WTC11 (cell line): ENCODE measurements at regions not wholly inside any gene's neighbourhood (a gene's known extent, or its start where the extent isn't known, plus 50 kb on each side); places are given as distances from the start of the nearest gene placed in this dataset.

Experiments
- ATAC-seq: fragments of 200-7000 bp; cut with Tn5 transposase; 2 replicates; pipeline ENCODE4 v1.10.0; 2021; ENCODE audit warnings: mild to moderate bottlenecking, moderate library complexity
- CTCF ChIA-PET: fragments of 300-600 bp; sonication (Branson Sonifier 250); formaldehyde crosslinking; loops from one replicate; lab custom pipeline; 2021; ENCODE audit warnings: antibody characterized with exemption; lab: Charles Lee
- POLR2A ChIA-PET: fragments of 350-600 bp; sonication (Branson Sonifier 250); formaldehyde crosslinking; loops from one replicate; lab custom pipeline; 2021; ENCODE audit warnings: antibody characterized with exemption; lab: Charles Lee
- DNase-seq: peaks from one replicate; pipeline ENCODE4 v3.0.0; 2021; ENCODE audit warnings: low spot score
- H3K27ac Mint-ChIP-seq: 2 replicates; pipeline ENCODE4 v1.8.0; 2021; ENCODE audit warnings: mixed read lengths
- H3K27me3 Mint-ChIP-seq: 2 replicates; pipeline ENCODE4 v1.8.0; 2021; ENCODE audit warnings: low read depth, mild to moderate bottlenecking, moderate library complexity, mixed read lengths
- H3K36me3 Mint-ChIP-seq: 2 replicates; pipeline ENCODE4 v1.8.0; 2021; ENCODE audit warnings: mixed read lengths
- H3K4me1 Mint-ChIP-seq: 2 replicates; pipeline ENCODE4 v1.8.0; 2022; ENCODE audit warnings: mixed read lengths
- H3K4me3 Mint-ChIP-seq: 2 replicates; pipeline ENCODE4 v1.8.0; 2021; ENCODE audit warnings: mild to moderate bottlenecking, moderate library complexity, mixed read lengths
- H3K9me3 Mint-ChIP-seq: 2 replicates; pipeline ENCODE4 v1.8.0; 2021; ENCODE audit warnings: mixed read lengths
- EMX1 ChIP-seq: fragments of 250-450 bp; sonication (Bioruptor Pico); IDR thresholded peaks from 2 replicates; pipeline ENCODE4 v1.8.0; 2021; ENCODE audit warnings: mild to moderate bottlenecking
- GABPB1 ChIP-seq: sonication (generic); formaldehyde crosslinking; IDR thresholded peaks from 2 replicates; pipeline ENCODE4 v1.8.1; 2023; ENCODE audit warnings: mild to moderate bottlenecking, missing genetic modification reagents
- GRHL2 ChIP-seq: fragments of 250-450 bp; sonication (Bioruptor Pico); IDR thresholded peaks from 2 replicates; pipeline ENCODE4 v1.8.0; 2022; ENCODE audit warnings: mild to moderate bottlenecking, moderate library complexity; ENCODE audit not compliant: insufficient replicate concordance, severe bottlenecking
- KAT7 ChIP-seq: sonication (generic); formaldehyde crosslinking; IDR thresholded peaks from 2 replicates; pipeline ENCODE4 v1.8.1; 2023; ENCODE audit warnings: missing genetic modification reagents, mild to moderate bottlenecking, borderline replicate concordance
- NFATC4 ChIP-seq: fragments of 250-450 bp; sonication (Bioruptor Pico); IDR thresholded peaks from 2 replicates; pipeline ENCODE4 v1.9.0; 2021; ENCODE audit warnings: mild to moderate bottlenecking
- RELA ChIP-seq: sonication (generic); formaldehyde crosslinking; IDR thresholded peaks from 2 replicates; pipeline ENCODE4 v1.8.1; 2022; ENCODE audit warnings: missing genetic modification reagents, mild to moderate bottlenecking, borderline replicate concordance
- SMAD4 ChIP-seq: sonication (generic); formaldehyde crosslinking; IDR thresholded peaks from 2 replicates; pipeline ENCODE4 v1.8.0; 2022; ENCODE audit warnings: mild to moderate bottlenecking, missing genetic modification reagents
- SOX15 ChIP-seq: fragments of 250-450 bp; sonication (Bioruptor Pico); IDR thresholded peaks from 2 replicates; pipeline ENCODE4 v1.9.0; 2021; ENCODE audit warnings: mild to moderate bottlenecking
- SP1 ChIP-seq: sonication (generic); formaldehyde crosslinking; conservative IDR thresholded peaks from 2 replicates; pipeline ENCODE4 v1.8.1; 2022; ENCODE audit warnings: missing genetic modification reagents
- TEAD1 ChIP-seq: sonication (generic); formaldehyde crosslinking; IDR thresholded peaks from 2 replicates; pipeline ENCODE4 v1.8.0; 2022; ENCODE audit warnings: mild to moderate bottlenecking, missing genetic modification reagents
- ZNF121 ChIP-seq: sonication (generic); formaldehyde crosslinking; IDR thresholded peaks from 2 replicates; pipeline ENCODE4 v1.8.0; 2023; ENCODE audit warnings: missing genetic modification reagents
- ZNF219 ChIP-seq: sonication (generic); formaldehyde crosslinking; IDR thresholded peaks from 2 replicates; pipeline ENCODE4 v1.8.0; 2023; ENCODE audit warnings: missing genetic modification reagents, mild to moderate bottlenecking, borderline replicate concordance
- ZNF671 ChIP-seq: fragments of 250-450 bp; sonication (Bioruptor Pico); IDR thresholded peaks from 2 replicates; pipeline ENCODE4 v1.8.0; 2021; ENCODE audit warnings: mild to moderate bottlenecking
- TF ChIP-seq, protein P1 (sequence below): sonication (generic); formaldehyde crosslinking; IDR thresholded peaks from 2 replicates; pipeline ENCODE4 v1.8.1; 2023; ENCODE audit warnings: mild to moderate bottlenecking, missing genetic modification reagents, moderate library complexity
- TF ChIP-seq, protein P2 (sequence below): sonication (generic); formaldehyde crosslinking; IDR thresholded peaks from 2 replicates; pipeline ENCODE4 v1.8.1; 2023; ENCODE audit warnings: mild to moderate bottlenecking, missing genetic modification reagents
- TF ChIP-seq, protein P3 (sequence below): sonication (generic); formaldehyde crosslinking; IDR thresholded peaks from 2 replicates; pipeline ENCODE4 v1.8.1; 2023; ENCODE audit warnings: mild to moderate bottlenecking, missing genetic modification reagents, moderate library complexity
- TF ChIP-seq, protein P4 (sequence below): sonication (generic); formaldehyde crosslinking; IDR thresholded peaks from 2 replicates; pipeline ENCODE4 v1.8.0; 2022; ENCODE audit warnings: mild to moderate bottlenecking, missing genetic modification reagents
- TF ChIP-seq, protein P5 (sequence below): sonication (generic); formaldehyde crosslinking; conservative IDR thresholded peaks from 2 replicates; pipeline ENCODE4 v1.8.1; 2023; ENCODE audit warnings: mild to moderate bottlenecking, low read depth, missing genetic modification reagents, moderate library complexity
- TF ChIP-seq, protein P6 (sequence below): sonication (generic); formaldehyde crosslinking; IDR thresholded peaks from 2 replicates; pipeline ENCODE4 v1.8.0; 2022; ENCODE audit warnings: mild to moderate bottlenecking, missing genetic modification reagents
- TF ChIP-seq, protein P7 (sequence below): sonication (generic); formaldehyde crosslinking; IDR thresholded peaks from 2 replicates; pipeline ENCODE4 v1.8.1; 2022; ENCODE audit warnings: mild to moderate bottlenecking, missing genetic modification reagents, moderate library complexity, borderline replicate concordance

DNA sequence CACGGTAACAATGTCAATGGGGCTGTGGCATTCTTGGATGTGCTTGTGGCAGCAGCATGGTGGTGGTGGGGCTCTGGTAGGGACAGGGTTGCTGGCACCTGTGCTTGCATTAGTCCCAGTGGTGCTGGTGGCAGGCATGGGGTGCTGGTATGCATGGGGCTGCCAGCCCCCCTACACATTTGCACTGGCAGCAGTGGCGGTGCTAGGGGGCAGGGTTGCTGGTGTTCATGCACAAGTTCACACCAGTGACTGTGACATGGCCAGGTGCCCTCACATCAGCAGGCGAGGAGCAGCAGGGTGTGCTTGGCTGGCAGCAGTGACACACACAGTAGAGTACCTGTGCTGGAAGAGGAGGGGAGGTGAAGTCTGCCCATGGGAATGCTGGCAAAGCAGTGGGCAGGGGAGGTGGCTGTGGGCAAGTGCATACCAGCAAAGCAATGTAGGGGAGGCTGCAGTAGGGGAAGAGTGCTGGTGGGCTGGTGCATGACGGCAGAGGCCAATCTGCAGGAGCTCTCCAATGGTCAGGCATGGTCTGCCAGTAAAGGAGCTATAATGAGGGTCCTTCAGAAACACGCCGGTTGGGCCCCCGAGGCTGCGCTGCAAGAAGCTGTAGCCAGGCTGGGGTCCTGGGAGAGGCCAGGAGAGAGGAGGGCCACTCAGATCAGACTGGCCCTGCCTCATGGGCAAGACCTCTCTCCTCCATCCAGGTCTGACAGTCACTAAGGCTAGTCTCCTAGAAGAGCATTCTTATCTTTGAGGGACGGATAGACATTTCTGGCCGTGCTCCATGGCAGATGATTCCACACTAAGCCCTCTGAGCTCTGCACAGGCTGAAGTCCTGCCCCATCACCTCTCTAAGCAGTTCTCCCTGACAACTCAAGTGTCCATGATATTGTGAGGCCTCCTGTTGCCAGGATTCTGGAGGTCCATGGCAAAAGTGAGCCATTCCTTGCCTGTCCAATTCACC lies 406.4 kb downstream of the SEMA3D start (continued):
- TF ChIP-seq, protein P1, sequence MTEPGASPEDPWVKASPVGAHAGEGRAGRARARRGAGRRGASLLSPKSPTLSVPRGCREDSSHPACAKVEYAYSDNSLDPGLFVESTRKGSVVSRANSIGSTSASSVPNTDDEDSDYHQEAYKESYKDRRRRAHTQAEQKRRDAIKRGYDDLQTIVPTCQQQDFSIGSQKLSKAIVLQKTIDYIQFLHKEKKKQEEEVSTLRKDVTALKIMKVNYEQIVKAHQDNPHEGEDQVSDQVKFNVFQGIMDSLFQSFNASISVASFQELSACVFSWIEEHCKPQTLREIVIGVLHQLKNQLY (CRISPR knock-in tag), result no peak

DNA sequence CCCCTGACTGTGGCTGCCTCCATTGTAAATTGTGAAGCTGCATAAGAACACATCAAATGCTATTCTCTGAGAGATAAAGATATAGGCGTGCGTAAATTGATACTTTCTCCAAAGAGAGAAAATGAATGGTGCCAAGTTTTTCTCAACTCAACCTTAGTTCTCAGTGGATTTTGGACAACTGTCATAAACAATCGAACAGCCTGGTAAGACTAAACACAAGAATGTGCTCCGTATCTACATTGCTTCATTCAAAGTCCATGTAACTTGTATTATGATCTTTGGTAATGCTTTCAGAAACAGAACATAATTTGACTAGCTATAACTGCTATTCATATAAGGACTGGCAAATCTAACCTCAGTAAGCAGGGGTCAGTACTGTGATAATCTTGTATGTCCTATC lies 429.1 kb downstream of the SEMA3D start:
- ChIA-PET CTCF (no interaction called here), POLR2A (no interaction called here)
- Mint-ChIP-seq H3K4me3 (no peak overlapping the region), H3K27me3 (no peaks in the 10 kb centered on the region), H3K27ac (no peak overlapping the region), H3K9me3 (peaks cover 8% of the 10 kb centered on the region), H3K4me1 (peaks cover 5% of the 10 kb centered on the region), H3K36me3 (no peaks in the 10 kb centered on the region)
- TF ChIP-seq, protein P2, sequence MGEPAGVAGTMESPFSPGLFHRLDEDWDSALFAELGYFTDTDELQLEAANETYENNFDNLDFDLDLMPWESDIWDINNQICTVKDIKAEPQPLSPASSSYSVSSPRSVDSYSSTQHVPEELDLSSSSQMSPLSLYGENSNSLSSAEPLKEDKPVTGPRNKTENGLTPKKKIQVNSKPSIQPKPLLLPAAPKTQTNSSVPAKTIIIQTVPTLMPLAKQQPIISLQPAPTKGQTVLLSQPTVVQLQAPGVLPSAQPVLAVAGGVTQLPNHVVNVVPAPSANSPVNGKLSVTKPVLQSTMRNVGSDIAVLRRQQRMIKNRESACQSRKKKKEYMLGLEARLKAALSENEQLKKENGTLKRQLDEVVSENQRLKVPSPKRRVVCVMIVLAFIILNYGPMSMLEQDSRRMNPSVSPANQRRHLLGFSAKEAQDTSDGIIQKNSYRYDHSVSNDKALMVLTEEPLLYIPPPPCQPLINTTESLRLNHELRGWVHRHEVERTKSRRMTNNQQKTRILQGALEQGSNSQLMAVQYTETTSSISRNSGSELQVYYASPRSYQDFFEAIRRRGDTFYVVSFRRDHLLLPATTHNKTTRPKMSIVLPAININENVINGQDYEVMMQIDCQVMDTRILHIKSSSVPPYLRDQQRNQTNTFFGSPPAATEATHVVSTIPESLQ (CRISPR knock-in tag), result no peak
- no peak for TF ChIP-seq SOX15
- no peak for TF ChIP-seq KAT7 (CRISPR knock-in tag)
- no peak for TF ChIP-seq GRHL2 (CRISPR knock-in tag)
- no peak for TF ChIP-seq ZNF671 (CRISPR knock-in tag)
- TF ChIP-seq GABPB1, result no peak
- TF ChIP-seq, protein P3, sequence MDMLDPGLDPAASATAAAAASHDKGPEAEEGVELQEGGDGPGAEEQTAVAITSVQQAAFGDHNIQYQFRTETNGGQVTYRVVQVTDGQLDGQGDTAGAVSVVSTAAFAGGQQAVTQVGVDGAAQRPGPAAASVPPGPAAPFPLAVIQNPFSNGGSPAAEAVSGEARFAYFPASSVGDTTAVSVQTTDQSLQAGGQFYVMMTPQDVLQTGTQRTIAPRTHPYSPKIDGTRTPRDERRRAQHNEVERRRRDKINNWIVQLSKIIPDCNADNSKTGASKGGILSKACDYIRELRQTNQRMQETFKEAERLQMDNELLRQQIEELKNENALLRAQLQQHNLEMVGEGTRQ (CRISPR knock-in tag), result no peak
- TF ChIP-seq RELA (CRISPR knock-in tag), result no peak
- TF ChIP-seq TEAD1, result no peak
- TF ChIP-seq ZNF219, result no peak
- TF ChIP-seq, protein P4, sequence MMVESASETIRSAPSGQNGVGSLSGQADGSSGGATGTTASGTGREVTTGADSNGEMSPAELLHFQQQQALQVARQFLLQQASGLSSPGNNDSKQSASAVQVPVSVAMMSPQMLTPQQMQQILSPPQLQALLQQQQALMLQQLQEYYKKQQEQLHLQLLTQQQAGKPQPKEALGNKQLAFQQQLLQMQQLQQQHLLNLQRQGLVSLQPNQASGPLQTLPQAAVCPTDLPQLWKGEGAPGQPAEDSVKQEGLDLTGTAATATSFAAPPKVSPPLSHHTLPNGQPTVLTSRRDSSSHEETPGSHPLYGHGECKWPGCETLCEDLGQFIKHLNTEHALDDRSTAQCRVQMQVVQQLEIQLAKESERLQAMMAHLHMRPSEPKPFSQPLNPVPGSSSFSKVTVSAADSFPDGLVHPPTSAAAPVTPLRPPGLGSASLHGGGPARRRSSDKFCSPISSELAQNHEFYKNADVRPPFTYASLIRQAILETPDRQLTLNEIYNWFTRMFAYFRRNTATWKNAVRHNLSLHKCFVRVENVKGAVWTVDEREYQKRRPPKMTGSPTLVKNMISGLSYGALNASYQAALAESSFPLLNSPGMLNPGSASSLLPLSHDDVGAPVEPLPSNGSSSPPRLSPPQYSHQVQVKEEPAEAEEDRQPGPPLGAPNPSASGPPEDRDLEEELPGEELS (CRISPR knock-in tag), result no peak
- no peak for TF ChIP-seq SP1
- no peak for TF ChIP-seq ZNF121 (CRISPR knock-in tag)
- TF ChIP-seq, protein P5, sequence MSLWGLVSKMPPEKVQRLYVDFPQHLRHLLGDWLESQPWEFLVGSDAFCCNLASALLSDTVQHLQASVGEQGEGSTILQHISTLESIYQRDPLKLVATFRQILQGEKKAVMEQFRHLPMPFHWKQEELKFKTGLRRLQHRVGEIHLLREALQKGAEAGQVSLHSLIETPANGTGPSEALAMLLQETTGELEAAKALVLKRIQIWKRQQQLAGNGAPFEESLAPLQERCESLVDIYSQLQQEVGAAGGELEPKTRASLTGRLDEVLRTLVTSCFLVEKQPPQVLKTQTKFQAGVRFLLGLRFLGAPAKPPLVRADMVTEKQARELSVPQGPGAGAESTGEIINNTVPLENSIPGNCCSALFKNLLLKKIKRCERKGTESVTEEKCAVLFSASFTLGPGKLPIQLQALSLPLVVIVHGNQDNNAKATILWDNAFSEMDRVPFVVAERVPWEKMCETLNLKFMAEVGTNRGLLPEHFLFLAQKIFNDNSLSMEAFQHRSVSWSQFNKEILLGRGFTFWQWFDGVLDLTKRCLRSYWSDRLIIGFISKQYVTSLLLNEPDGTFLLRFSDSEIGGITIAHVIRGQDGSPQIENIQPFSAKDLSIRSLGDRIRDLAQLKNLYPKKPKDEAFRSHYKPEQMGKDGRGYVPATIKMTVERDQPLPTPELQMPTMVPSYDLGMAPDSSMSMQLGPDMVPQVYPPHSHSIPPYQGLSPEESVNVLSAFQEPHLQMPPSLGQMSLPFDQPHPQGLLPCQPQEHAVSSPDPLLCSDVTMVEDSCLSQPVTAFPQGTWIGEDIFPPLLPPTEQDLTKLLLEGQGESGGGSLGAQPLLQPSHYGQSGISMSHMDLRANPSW, result no peak
- TF ChIP-seq, protein P6, sequence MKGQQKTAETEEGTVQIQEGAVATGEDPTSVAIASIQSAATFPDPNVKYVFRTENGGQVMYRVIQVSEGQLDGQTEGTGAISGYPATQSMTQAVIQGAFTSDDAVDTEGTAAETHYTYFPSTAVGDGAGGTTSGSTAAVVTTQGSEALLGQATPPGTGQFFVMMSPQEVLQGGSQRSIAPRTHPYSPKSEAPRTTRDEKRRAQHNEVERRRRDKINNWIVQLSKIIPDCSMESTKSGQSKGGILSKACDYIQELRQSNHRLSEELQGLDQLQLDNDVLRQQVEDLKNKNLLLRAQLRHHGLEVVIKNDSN (CRISPR knock-in tag), result no peak
- TF ChIP-seq EMX1 (CRISPR knock-in tag), result no peak
- no peak for TF ChIP-seq SMAD4 (CRISPR knock-in tag)
- TF ChIP-seq, protein P7, sequence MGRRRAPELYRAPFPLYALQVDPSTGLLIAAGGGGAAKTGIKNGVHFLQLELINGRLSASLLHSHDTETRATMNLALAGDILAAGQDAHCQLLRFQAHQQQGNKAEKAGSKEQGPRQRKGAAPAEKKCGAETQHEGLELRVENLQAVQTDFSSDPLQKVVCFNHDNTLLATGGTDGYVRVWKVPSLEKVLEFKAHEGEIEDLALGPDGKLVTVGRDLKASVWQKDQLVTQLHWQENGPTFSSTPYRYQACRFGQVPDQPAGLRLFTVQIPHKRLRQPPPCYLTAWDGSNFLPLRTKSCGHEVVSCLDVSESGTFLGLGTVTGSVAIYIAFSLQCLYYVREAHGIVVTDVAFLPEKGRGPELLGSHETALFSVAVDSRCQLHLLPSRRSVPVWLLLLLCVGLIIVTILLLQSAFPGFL (CRISPR knock-in tag), result no peak
- TF ChIP-seq NFATC4 (CRISPR knock-in tag), result no peak
- ATAC-seq, result no peak
- no peak for DNase-seq
